ENCODE measurements at regions not wholly inside any gene's neighbourhood (a gene's known extent, or its start where the extent isn't known, plus 50 kb on each side); places are given as distances from the start of the nearest gene placed in this dataset.

- DNase-seq = no peak
Measured at GRCh38 chr1:115233598-115233997, 104.5 kb downstream of the NGF start.

- DNase-seq = no peak
Measured at GRCh38 chr1:115230281-115230680, 107.8 kb downstream of the NGF start.

GRCh38 chr1:115229016-115229415 is 109.0 kb downstream of the NGF start:
- DNase-seq = no peak

GRCh38 chr1:115228191-115228590 is 109.9 kb downstream of the NGF start:
- DNase-seq = no peak

GRCh38 chr1:115227346-115228082 is 110.5 kb downstream of the NGF start:
- DNase-seq = no peak

GRCh38 chr1:115225993-115226685 is 111.9 kb downstream of the NGF start:
- DNase-seq = no peak

- DNase-seq = no peak
Measured at GRCh38 chr1:115224636-115225035, 113.4 kb downstream of the NGF start.

GRCh38 chr1:115222616-115223402 is 115.2 kb downstream of the NGF start:
- no peak for DNase-seq

- no peak for DNase-seq
Measured at GRCh38 chr1:115220340-115221270, 117.4 kb downstream of the NGF start.

- DNase-seq = no peak
Measured at GRCh38 chr1:115219927-115220326, 118.1 kb downstream of the NGF start.

GRCh38 chr1:115218699-115219098 is 119.3 kb downstream of the NGF start:
- no peak for DNase-seq

- no peak for DNase-seq
Measured at GRCh38 chr1:115218034-115218405, 120.0 kb downstream of the NGF start.

- no peak for DNase-seq
Measured at GRCh38 chr1:115217150-115218033, 120.7 kb downstream of the NGF start.

GRCh38 chr1:115215703-115216521 is 122.1 kb downstream of the NGF start:
- no peak for DNase-seq

GRCh38 chr1:115215110-115215509 is 122.9 kb downstream of the NGF start:
- no peak for DNase-seq

- no peak for DNase-seq
Measured at GRCh38 chr1:115214098-115214497, 124.0 kb downstream of the NGF start.

GRCh38 chr1:115213130-115213529 is 123.8 kb upstream of the TSPAN2 start:
- no peak for DNase-seq

- DNase-seq = no peak
Measured at GRCh38 chr1:115211071-115211745, 121.9 kb upstream of the TSPAN2 start.

GRCh38 chr1:115210302-115210711 is 121.0 kb upstream of the TSPAN2 start:
- DNase-seq = peak; percentile 41

- no peak for DNase-seq
Measured at GRCh38 chr1:115204513-115204912, 115.2 kb upstream of the TSPAN2 start.
